Myocyte (in vitro differentiated cells): ENCODE measurements at regions not wholly inside any gene's neighbourhood (a gene's known extent, or its start where the extent isn't known, plus 50 kb on each side); places are given as distances from the start of the nearest gene placed in this dataset.

Experiments used
- DNase-seq: peaks from one replicate; pipeline ENCODE4 v3.0.0-alpha.2; 2012; ENCODE audit warnings: low read depth

GRCh38 chr12:105921055-105921454 is 217.7 kb downstream of the NUAK1 start:
- DNase-seq: no peak

- DNase-seq: no peak
Measured at GRCh38 chr12:105921872-105922669, 216.7 kb downstream of the NUAK1 start.

- DNase-seq: peak; percentile 94
Measured at GRCh38 chr12:105922670-105923102, 216.1 kb downstream of the NUAK1 start.

GRCh38 chr12:105924526-105925208 is 214.1 kb downstream of the NUAK1 start:
- peak; percentile 22 for DNase-seq

- peak; percentile 97 for DNase-seq
Measured at GRCh38 chr12:105927564-105927963, 211.2 kb downstream of the NUAK1 start.

- DNase-seq: peak; percentile 18
Measured at GRCh38 chr12:105928436-105928835, 210.3 kb downstream of the NUAK1 start.

GRCh38 chr12:105929192-105929591 is 209.6 kb downstream of the NUAK1 start:
- no peak for DNase-seq

GRCh38 chr12:105930557-105931503 is 207.9 kb downstream of the NUAK1 start:
- DNase-seq: no peak

- no peak for DNase-seq
Measured at GRCh38 chr12:105931762-105932570, 206.8 kb downstream of the NUAK1 start.

- DNase-seq: peak; percentile 81
Measured at GRCh38 chr12:105933671-105934665, 204.8 kb downstream of the NUAK1 start.

- DNase-seq: peak; percentile 83
Measured at GRCh38 chr12:105935106-105935505, 203.6 kb downstream of the NUAK1 start.

GRCh38 chr12:105935981-105936380 is 202.8 kb downstream of the NUAK1 start:
- no peak for DNase-seq

GRCh38 chr12:105936496-105936895 is 202.3 kb downstream of the NUAK1 start:
- no peak for DNase-seq

- DNase-seq: no peak
Measured at GRCh38 chr12:105937009-105937408, 201.7 kb downstream of the NUAK1 start.

GRCh38 chr12:105939181-105939721 is 199.5 kb downstream of the NUAK1 start:
- DNase-seq: no peak

GRCh38 chr12:105942281-105942680 is 196.5 kb downstream of the NUAK1 start:
- DNase-seq: no peak

- DNase-seq: no peak
Measured at GRCh38 chr12:105943525-105943924, 195.2 kb downstream of the NUAK1 start.

- DNase-seq: no peak
Measured at GRCh38 chr12:105944628-105945027, 194.1 kb downstream of the NUAK1 start.

- peak; percentile 83 for DNase-seq
Measured at GRCh38 chr12:105945880-105946279, 192.9 kb downstream of the NUAK1 start.
